IMR-90 (cell line): ENCODE measurements at regions not wholly inside any gene's neighbourhood (a gene's known extent, or its start where the extent isn't known, plus 50 kb on each side); places are given as distances from the start of the nearest gene placed in this dataset.

ENCODE experiments used
- ATAC-seq: fragments of 200-7000 bp; cut with Tn5 transposase; 2 replicates; pipeline ENCODE4 v1.9.1; 2020; ENCODE audit warnings: low read depth, mild to moderate bottlenecking, moderate library complexity
- BruUV-seq: library from RNA; stranded (reverse); fragments of 400-500 nt; replicated peaks from 2 replicates; lab custom pipeline; 2021; lab: Mats Ljungman, UMichigan
- CTCF ChIA-PET: fragments of 300-600 bp; formaldehyde crosslinking; extraction: SDS; loops from one replicate; lab custom pipeline; 2021; ENCODE audit warnings: antibody characterized with exemption; lab: Yijun Ruan, JAX
- POLR2A ChIA-PET: fragments of 300-600 bp; sonication (Branson Sonifier 250); formaldehyde crosslinking; loops from one replicate; lab custom pipeline; 2022; ENCODE audit warnings: antibody characterized with exemption; ENCODE audit not compliant: unreplicated experiment; lab: Charles Lee
- DNase-seq: peaks from one replicate; pipeline ENCODE4 v3.0.0; 2013
- H2AFZ ChIP-seq: replicated peaks from 2 replicates; pipeline ENCODE3; 2013; ENCODE audit warnings: low read length, mild to moderate bottlenecking; ENCODE audit not compliant: poor library complexity
- H2AK5ac ChIP-seq: 2 replicates; pipeline ENCODE4 v1.6.1; 2013; ENCODE audit warnings: low read depth, low read length, inconsistent platforms
- H2AK9ac ChIP-seq: replicated peaks from 2 replicates; pipeline ENCODE3; 2013; ENCODE audit warnings: mild to moderate bottlenecking, low read depth, low read length, moderate library complexity; ENCODE audit not compliant: poor library complexity
- H2BK120ac ChIP-seq: 2 replicates; pipeline ENCODE4 v1.6.1; 2013; ENCODE audit warnings: low read depth, low read length, inconsistent platforms
- H2BK15ac ChIP-seq: 3 replicates; pipeline ENCODE4 v1.6.1; 2013; ENCODE audit warnings: low read depth, low read length, inconsistent platforms
- H2BK20ac ChIP-seq: 2 replicates; pipeline ENCODE4 v1.6.1; 2013; ENCODE audit warnings: low read depth, mild to moderate bottlenecking, inconsistent platforms, low read length, moderate library complexity
- H2BK5ac ChIP-seq: 2 replicates; pipeline ENCODE4 v1.6.1; 2013; ENCODE audit warnings: mild to moderate bottlenecking, low read depth, low read length, inconsistent platforms; ENCODE audit not compliant: poor library complexity, severe bottlenecking
- H3K14ac ChIP-seq: replicated peaks from 2 replicates; pipeline ENCODE4 v1.6.1; 2013; ENCODE audit warnings: low read depth, low read length, inconsistent platforms
- H3K18ac ChIP-seq: 2 replicates; pipeline ENCODE4 v1.6.1; 2013; ENCODE audit warnings: low read depth, low read length, control low read depth
- H3K23ac ChIP-seq: 2 replicates; pipeline ENCODE4 v1.6.1; 2013; ENCODE audit warnings: low read depth, low read length, inconsistent platforms
- H3K27ac ChIP-seq: 2 replicates; pipeline ENCODE4 v1.5.1; 2013; ENCODE audit warnings: mild to moderate bottlenecking, control low read depth, low read length; ENCODE audit not compliant: insufficient read depth
- H3K27me3 ChIP-seq: 2 replicates; pipeline ENCODE4 v1.6.1; 2013; ENCODE audit warnings: low read length; ENCODE audit not compliant: control insufficient read depth, insufficient read depth
- H3K36me3 ChIP-seq: 2 replicates; pipeline ENCODE4 v1.6.1; 2013; ENCODE audit warnings: low read length, mixed read lengths; ENCODE audit not compliant: control insufficient read depth, insufficient read depth
- H3K4ac ChIP-seq: 2 replicates; pipeline ENCODE4 v1.6.1; 2013; ENCODE audit warnings: low read depth, low read length, inconsistent platforms
- H3K4me1 ChIP-seq: 2 replicates; pipeline ENCODE4 v1.6.1; 2013; ENCODE audit warnings: low read length, mixed read lengths; ENCODE audit not compliant: control insufficient read depth, insufficient read depth
- H3K4me2 ChIP-seq: 2 replicates; pipeline ENCODE4 v1.6.1; 2013; ENCODE audit warnings: low read depth, mild to moderate bottlenecking, control low read depth, low read length, moderate library complexity
- H3K4me3 ChIP-seq: 2 replicates; pipeline ENCODE4 v1.5.1; 2013; ENCODE audit warnings: low read depth, mild to moderate bottlenecking, control low read depth, low read length, moderate library complexity; ENCODE audit not compliant: insufficient read depth
- H3K56ac ChIP-seq: 2 replicates; pipeline ENCODE4 v1.6.1; 2013; ENCODE audit warnings: low read length, inconsistent platforms; ENCODE audit not compliant: insufficient read depth; ENCODE audit errors: extremely low read depth
- H3K79me1 ChIP-seq, 2 experiments: 2 replicates each; pipeline ENCODE4 v1.6.1; 2013; ENCODE audit warnings: low read length in 2 of 2, inconsistent platforms in 1 of 2, low read depth in 1 of 2
- H3K9ac ChIP-seq: 2 replicates; pipeline ENCODE4 v1.6.1; 2013; ENCODE audit warnings: low read depth, low read length, control low read depth
- H3K9me1 ChIP-seq: 2 replicates; pipeline ENCODE4 v1.6.1; 2013; ENCODE audit warnings: low read length, inconsistent platforms; ENCODE audit not compliant: insufficient read depth
- H3K9me3 ChIP-seq: 2 replicates; pipeline ENCODE4 v1.6.1; 2013; ENCODE audit warnings: low read length; ENCODE audit not compliant: control insufficient read depth, insufficient read depth
- H4K20me1 ChIP-seq: 2 replicates; pipeline ENCODE4 v1.6.1; 2013; ENCODE audit warnings: low read length, inconsistent platforms; ENCODE audit not compliant: insufficient read depth
- H4K5ac ChIP-seq: 2 replicates; pipeline ENCODE4 v1.6.1; 2013; ENCODE audit warnings: mild to moderate bottlenecking, low read depth, low read length, control low read depth
- H4K8ac ChIP-seq, 2 experiments: 2 replicates each; pipeline ENCODE4 v1.6.1; 2013; ENCODE audit warnings: low read depth in 2 of 2, low read length in 2 of 2, control low read depth in 1 of 2, inconsistent platforms in 1 of 2
- H4K91ac ChIP-seq: 2 replicates; pipeline ENCODE4 v1.6.1; 2013; ENCODE audit warnings: low read depth, low read length, inconsistent platforms; ENCODE audit not compliant: insufficient read depth
- CEBPB ChIP-seq: IDR thresholded peaks from 2 replicates; pipeline ENCODE4 v1.6.1; 2012; ENCODE audit warnings: low read depth, low read length, improper control_type of control experiment
- CHD1 ChIP-seq: IDR thresholded peaks from 2 replicates; pipeline ENCODE4 v1.6.1; 2012; ENCODE audit warnings: low read depth, low read length, improper control_type of control experiment
- FOS ChIP-seq: fragments of 150-350 bp; IDR thresholded peaks from 2 replicates; pipeline ENCODE4 v1.6.1; 2016; ENCODE audit warnings: low read depth, low read length
- MAFK ChIP-seq: IDR thresholded peaks from 2 replicates; pipeline ENCODE4 v1.6.1; 2012; ENCODE audit warnings: low read depth, low read length, improper control_type of control experiment
- MAZ ChIP-seq: IDR thresholded peaks from 2 replicates; pipeline ENCODE4 v1.6.1; 2012; ENCODE audit warnings: low read depth, mild to moderate bottlenecking, low read length, improper control_type of control experiment, moderate library complexity, borderline replicate concordance
- MXI1 ChIP-seq: IDR thresholded peaks from 2 replicates; pipeline ENCODE4 v1.6.1; 2012; ENCODE audit warnings: low read depth, mild to moderate bottlenecking, low read length, moderate library complexity, borderline replicate concordance
- NFE2L2 ChIP-seq: fragments of 150-350 bp; IDR thresholded peaks from 2 replicates; pipeline ENCODE4 v1.6.1; 2016; ENCODE audit warnings: low read depth, mild to moderate bottlenecking, low read length
- POLR2A ChIP-seq: IDR thresholded peaks from 2 replicates; pipeline ENCODE4 v1.6.1; 2012; ENCODE audit warnings: mild to moderate bottlenecking, low read depth, low read length
- RAD21 ChIP-seq: IDR thresholded peaks from 2 replicates; pipeline ENCODE4 v1.6.1; 2012; ENCODE audit warnings: low read length, improper control_type of control experiment
- RCOR1 ChIP-seq: IDR thresholded peaks from 2 replicates; pipeline ENCODE4 v1.6.1; 2012; ENCODE audit warnings: mild to moderate bottlenecking, low read length, improper control_type of control experiment; ENCODE audit not compliant: insufficient replicate concordance
- RFX5 ChIP-seq: IDR thresholded peaks from 2 replicates; pipeline ENCODE4 v1.8.0; 2012; ENCODE audit warnings: low read depth, mild to moderate bottlenecking, low read length, moderate library complexity
- SMC3 ChIP-seq: fragments of 150-350 bp; IDR thresholded peaks from 2 replicates; pipeline ENCODE4 v1.6.1; 2016; ENCODE audit warnings: low read depth, mild to moderate bottlenecking, antibody characterized with exemption, low read length, moderate library complexity
- WGBS, 2 experiments: methylation state at CpG; one replicate each; pipeline versions ENCODE4 v1.1.5 to v1.1.7; 2013; ENCODE audit warnings: missing lambda C conversion rate in 2 of 2; ENCODE audit not compliant: insufficient read length in 1 of 2; ENCODE audit errors: extremely low coverage in 2 of 2; 5-methylcytosine and 5-hydroxymethylcytosine counted together
- dilution Hi-C: fragments of 300-500 bp; cut with HindIII; formaldehyde crosslinking; loops from one replicate; pipeline ENCODE4 v1.14.3; 2018; ENCODE audit warnings: low sequenced_read_pairs; ENCODE audit not compliant: unreplicated experiment
- in situ Hi-C: fragments of 300-500 bp; cut with MboI; formaldehyde crosslinking; loops from 3 replicates; pipeline ENCODE4 v1.14.3; 2019; ENCODE audit warnings: low sequenced_read_pairs, inconsistent platforms, mixed read lengths
- intact Hi-C: fragments of 100-400 bp; cut with micrococcal nuclease; formaldehyde crosslinking; loops from 2 replicates; pipeline ENCODE4 v1.10.0; 2022
- TF ChIP-seq, protein P1 (sequence below): fragments of 150-350 bp; IDR thresholded peaks from 2 replicates; pipeline ENCODE4 v1.6.1; 2017; ENCODE audit warnings: mild to moderate bottlenecking, antibody characterized with exemption, low read length, low read depth
- TF ChIP-seq, protein P2 (sequence below): fragments of 150-350 bp; IDR thresholded peaks from 2 replicates; pipeline ENCODE4 v1.6.1; 2016; ENCODE audit warnings: low read depth, mild to moderate bottlenecking, low read length, moderate library complexity, borderline replicate concordance
- TF ChIP-seq, protein P3 (sequence below): conservative IDR thresholded peaks from 2 replicates; pipeline ENCODE4 v1.5.1; 2012; ENCODE audit warnings: mild to moderate bottlenecking, low read depth, low read length, improper control_type of control experiment

DNA sequence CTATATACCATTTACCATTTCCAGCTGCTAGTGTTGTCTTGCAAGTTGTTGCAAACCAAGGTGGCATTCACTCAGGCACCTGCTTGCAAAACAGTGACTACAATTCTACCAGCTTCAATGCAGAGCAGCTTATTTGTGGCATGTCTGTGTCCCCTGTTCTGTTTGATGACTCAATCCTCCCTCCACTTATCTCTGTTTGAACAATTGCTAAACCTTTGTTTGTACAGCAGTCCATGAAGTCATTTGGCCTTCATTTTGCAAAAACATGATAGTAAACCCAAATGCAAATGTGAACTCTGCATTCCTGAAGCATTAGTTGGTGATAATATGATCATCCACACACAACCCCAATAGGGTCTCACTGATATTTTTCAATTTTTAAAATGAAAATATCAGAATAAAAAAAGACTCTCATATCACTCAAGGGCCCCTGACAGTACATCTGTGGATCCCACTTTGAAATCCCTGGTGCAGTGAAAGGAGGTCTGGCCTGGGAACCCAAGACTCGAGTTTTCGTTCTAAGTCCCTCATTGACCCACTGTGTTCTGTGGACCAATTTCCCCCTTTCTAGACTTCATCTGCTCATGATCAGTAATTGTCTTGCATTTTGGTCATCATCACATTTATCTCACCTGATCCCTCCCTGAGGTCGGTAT, 425.4 kb downstream of the RPS24 start:
- BruUV-seq, result no TSS peak
- Histone ChIP-seq H3K18ac (peak overlapping the region; percentile 1; the same call in 1 of the 2 replicates), H3K4me3 (no peak overlapping the region), H3K4me1 (peaks cover 14% of the 10 kb centered on the region), H2BK20ac (peak overlapping the region; percentile 90), H3K23ac (no peak overlapping the region), H2AFZ (no peak overlapping the region), H3K27ac (no peak overlapping the region), H2BK5ac (no peak overlapping the region), H3K9me1 (peaks cover 15% of the 10 kb centered on the region), H2BK120ac (peak overlapping the region; percentile 83), H3K27me3 (no peaks in the 10 kb centered on the region), H3K14ac (peak overlapping the region; percentile 64), H3K56ac (no peak overlapping the region), H3K4me2 (peak overlapping the region; percentile 34; the same call in 1 of the 2 replicates), H4K8ac (peak overlapping the region; percentile 3 to 20; a peak in 1 of 4 replicates), H4K20me1 (no peaks in the 10 kb centered on the region), H3K9me3 (no peaks in the 10 kb centered on the region), H4K5ac (no peak overlapping the region), H3K9ac (no peak overlapping the region), H3K4ac (peak overlapping the region; percentile 82), H2AK5ac (peak overlapping the region; percentile 89), H2BK15ac (peak overlapping the region; percentile 48; the same call in 2 of the 3 replicates), H3K79me1 (no peaks in the 10 kb centered on the region), H4K91ac (peak overlapping the region; percentile 56), H3K36me3 (no peaks in the 10 kb centered on the region), H2AK9ac (no peak overlapping the region)
- no CpG with 5 or more reads among the region's 3 CpGs for WGBS, 2 experiments
- ChIA-PET POLR2A (no interaction called here), CTCF (interaction anchor here (0.6 to 1.5 kb wide), 2 partner anchors 13 to 43 kb away, joined by 4 read pairs; no protein-coding TSS in a partner anchor)
- peak; percentile 69 for ATAC-seq
- intact Hi-C loops (no loop called here), dilution Hi-C loops (no loop called here), in situ Hi-C loops (no loop called here)
- DNase-seq, result peak; percentile 90
- TF ChIP-seq MAZ (no peak), RFX5 (no peak), NFE2L2 (no peak), FOS (peak; percentile 74), MXI1 (no peak), CEBPB (peak; percentile 94), RAD21 (peak; percentile 6; the same call in 1 of the 2 replicates), POLR2A (no peak), MAFK (no peak), CHD1 (no peak), RCOR1 (peak; percentile 84), SMC3 (no peak)
- TF ChIP-seq, protein P1, sequence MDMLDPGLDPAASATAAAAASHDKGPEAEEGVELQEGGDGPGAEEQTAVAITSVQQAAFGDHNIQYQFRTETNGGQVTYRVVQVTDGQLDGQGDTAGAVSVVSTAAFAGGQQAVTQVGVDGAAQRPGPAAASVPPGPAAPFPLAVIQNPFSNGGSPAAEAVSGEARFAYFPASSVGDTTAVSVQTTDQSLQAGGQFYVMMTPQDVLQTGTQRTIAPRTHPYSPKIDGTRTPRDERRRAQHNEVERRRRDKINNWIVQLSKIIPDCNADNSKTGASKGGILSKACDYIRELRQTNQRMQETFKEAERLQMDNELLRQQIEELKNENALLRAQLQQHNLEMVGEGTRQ, result no peak
- TF ChIP-seq, protein P2, sequence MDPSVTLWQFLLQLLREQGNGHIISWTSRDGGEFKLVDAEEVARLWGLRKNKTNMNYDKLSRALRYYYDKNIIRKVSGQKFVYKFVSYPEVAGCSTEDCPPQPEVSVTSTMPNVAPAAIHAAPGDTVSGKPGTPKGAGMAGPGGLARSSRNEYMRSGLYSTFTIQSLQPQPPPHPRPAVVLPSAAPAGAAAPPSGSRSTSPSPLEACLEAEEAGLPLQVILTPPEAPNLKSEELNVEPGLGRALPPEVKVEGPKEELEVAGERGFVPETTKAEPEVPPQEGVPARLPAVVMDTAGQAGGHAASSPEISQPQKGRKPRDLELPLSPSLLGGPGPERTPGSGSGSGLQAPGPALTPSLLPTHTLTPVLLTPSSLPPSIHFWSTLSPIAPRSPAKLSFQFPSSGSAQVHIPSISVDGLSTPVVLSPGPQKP, result no peak
- TF ChIP-seq, protein P3, sequence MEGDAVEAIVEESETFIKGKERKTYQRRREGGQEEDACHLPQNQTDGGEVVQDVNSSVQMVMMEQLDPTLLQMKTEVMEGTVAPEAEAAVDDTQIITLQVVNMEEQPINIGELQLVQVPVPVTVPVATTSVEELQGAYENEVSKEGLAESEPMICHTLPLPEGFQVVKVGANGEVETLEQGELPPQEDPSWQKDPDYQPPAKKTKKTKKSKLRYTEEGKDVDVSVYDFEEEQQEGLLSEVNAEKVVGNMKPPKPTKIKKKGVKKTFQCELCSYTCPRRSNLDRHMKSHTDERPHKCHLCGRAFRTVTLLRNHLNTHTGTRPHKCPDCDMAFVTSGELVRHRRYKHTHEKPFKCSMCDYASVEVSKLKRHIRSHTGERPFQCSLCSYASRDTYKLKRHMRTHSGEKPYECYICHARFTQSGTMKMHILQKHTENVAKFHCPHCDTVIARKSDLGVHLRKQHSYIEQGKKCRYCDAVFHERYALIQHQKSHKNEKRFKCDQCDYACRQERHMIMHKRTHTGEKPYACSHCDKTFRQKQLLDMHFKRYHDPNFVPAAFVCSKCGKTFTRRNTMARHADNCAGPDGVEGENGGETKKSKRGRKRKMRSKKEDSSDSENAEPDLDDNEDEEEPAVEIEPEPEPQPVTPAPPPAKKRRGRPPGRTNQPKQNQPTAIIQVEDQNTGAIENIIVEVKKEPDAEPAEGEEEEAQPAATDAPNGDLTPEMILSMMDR, result no peak
